ENCODE measurements at regions not wholly inside any gene's neighbourhood (a gene's known extent, or its start where the extent isn't known, plus 50 kb on each side); places are given as distances from the start of the nearest gene placed in this dataset.
"Not testable (repeated sequence)": the region's sequence is repeated elsewhere in the genome, so short reads cannot be mapped to it uniquely, and the experiment has no call there.

DNA sequence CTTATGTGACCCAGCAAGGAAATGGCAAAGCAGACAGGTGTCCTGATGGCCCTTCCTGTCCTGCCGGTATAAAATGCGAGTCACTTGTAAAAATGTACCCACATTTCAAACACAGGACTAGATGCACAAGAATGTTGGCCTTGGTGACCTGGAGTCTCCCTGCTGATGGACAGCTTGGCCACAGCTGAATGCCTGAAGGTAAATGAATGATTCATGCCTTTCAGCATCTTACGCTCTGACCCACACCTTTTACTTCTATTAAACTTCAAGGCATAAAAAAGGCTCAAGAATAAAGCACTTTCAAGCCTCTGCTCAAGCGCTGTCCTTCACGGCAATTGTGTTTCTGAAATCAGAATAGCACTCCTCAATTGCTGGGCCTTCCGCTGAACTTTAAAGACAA lies 228.0 kb upstream of the SLCO3A1 start:
- no peak for DNase-seq

DNA sequence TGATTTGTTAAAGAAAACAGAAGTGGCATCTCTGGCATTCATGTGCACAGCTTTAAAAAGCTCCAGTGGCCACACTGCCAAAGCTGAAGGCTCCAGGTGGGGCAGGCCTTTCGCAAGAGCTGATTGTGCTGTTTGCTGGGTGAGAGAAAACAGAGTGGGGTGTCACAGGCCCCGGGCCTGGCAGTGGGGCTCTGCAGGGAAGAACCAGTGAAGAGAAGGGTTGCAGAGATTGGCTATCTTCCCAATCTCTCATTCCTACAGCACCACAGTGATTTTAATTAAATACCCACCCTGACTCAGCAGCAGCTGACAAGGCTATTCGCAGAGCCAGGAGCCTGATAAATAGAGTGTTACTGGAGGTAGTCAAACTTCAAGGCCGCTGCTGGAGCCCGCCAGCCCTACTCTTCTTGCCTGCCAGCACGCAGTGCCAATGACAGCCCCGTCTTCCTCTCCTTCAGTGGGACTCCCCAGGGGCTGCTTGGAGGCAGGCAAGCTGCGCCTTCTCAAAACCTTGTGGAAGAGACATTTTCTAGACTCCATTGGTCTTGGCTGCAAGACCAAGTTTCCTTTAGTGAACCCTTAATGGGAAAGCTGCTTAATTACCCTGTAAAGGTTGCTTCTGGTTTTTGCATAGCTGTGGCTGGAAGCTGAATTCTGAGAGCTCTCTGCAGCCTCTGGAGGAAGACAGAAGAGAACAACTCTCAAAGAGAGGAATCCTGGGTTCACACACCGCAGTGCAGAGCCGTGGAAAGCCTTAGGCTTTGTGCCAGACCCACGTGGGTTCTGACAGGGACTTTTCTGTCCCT lies 225.8 kb upstream of the SLCO3A1 start:
- DNase-seq: no peak

DNA sequence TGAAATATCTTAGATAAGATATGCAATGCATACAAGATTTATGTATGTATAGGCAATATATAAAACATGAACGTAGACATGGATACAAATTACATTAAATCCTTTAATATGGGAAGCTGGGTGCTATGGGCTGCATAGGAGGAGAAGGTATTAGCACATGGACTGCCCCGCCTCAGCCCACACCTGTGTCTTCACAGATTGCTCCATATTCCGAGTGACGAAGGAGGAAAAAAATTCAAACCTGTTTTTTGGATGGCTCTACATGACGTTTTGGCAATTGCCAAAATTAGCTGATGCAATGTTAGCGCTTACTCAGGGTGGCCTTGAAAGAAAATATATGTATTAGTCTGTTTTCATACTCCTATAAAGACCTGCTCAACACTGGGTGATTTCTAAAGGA lies 223.4 kb upstream of the SLCO3A1 start:
- no peak for DNase-seq

DNA sequence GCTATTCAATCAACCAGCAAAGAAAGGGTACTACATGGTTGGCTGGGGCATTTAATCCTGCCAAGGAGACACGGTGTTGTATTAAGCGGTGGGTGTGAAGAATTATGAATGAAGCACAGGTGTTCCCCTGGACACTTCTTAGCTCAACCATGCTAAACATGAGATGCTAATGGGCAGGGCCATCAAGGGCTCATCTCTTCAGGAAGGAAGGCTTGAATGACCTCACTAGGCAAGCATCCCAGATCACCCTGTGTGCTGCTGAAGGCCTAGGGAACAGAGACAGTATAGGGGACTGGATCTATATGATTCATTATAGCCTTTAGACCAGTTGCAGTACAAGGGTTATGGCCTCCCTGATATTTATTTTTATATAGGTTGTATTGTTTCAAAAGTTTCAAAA lies 221.3 kb upstream of the SLCO3A1 start:
- no peak for DNase-seq

DNA sequence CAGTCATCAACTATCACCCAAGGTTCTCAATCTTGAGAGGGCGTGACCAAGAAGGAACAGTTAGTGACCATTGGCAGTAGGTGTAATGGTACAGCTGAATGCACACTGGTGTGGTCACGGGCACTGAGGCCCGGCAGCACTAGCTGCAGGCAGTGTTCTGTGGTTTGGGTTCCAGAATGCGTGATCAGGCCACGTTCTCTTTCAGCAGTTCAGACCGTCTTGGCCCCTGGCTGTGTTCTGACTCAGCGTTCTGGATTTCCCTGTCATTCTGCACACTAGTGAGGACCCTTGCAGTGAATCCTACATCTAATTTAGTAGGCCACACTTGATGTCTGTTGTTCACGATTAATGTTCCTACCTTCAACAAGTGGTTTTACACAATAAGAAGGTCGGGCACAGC lies 220.5 kb upstream of the SLCO3A1 start:
- no peak for DNase-seq

DNA sequence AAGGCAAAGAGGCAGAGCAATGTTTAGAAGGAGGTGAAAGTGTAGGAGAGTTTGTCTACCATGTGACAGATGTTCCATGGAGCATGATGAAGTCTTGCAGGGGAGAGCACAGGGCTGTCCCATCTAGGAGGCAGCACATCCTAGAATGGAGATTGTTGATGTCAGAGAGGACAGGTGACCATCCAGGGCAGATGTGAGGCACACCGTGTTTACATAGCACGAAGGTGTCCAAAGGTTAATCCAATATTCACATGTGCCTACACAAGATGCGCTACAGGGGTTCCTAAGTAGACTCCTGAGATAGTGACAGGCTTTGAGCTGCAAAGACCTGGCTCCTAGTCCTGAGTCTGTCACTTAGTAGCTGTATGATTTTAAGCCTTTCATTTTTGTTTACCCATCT lies 219.3 kb upstream of the SLCO3A1 start:
- no peak for DNase-seq

DNA sequence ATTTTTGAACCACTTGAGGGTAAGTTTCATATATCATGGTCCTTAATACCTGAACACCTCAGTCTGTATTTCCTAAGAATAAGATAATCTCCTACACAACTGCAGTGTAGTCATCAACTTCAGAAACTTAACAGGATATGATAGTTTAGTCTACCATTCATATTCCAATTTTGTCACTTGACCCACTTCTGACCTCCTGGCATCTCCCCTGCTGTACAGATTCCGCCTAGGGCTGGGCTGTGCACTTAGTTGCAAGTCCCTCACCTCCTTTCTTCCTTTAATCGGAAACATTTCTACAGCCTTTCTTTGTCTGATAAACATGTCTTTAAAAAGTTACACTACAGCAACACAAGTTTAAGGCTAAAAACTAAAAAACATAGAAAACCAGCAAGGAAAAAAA lies 218.4 kb upstream of the SLCO3A1 start:
- DNase-seq: no peak

DNA sequence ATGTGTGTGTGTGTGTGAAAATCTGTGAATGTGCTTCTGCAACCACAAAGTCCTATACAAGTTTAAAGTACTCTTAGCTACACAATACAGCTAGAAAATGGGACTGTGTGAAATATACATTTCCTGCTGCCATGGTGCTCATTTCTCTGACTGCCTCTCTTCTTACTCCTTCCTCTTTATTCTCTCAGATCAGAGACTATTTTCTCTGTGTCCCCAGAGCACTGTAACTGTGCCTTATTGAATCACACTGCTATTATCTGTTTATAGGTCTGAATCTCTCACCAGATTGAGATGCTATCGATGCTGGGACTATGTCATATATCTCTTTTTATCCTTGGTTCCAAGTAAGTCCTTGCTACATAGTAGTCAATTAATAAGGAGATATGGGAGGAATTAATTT lies 217.9 kb upstream of the SLCO3A1 start:
- no peak for DNase-seq

DNA sequence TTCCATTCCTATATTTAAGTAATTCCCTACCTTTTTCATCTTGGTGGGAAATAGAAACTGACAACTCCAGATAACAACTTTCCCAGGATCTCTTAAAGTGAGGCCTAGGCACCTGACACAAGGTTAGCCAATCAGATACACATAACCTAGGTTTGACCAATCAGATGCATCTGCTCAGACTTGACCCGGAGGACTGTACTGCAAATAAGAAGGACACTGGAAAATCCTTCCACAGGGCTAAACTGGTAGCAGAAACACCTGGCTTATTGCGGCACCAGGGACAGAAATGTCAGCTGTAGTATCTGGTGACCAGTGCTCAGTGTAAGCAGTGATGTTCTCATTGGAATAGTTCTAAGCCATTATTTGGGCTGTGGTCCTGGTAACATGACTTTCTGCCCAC lies 204.5 kb upstream of the SLCO3A1 start:
- no peak for DNase-seq

DNA sequence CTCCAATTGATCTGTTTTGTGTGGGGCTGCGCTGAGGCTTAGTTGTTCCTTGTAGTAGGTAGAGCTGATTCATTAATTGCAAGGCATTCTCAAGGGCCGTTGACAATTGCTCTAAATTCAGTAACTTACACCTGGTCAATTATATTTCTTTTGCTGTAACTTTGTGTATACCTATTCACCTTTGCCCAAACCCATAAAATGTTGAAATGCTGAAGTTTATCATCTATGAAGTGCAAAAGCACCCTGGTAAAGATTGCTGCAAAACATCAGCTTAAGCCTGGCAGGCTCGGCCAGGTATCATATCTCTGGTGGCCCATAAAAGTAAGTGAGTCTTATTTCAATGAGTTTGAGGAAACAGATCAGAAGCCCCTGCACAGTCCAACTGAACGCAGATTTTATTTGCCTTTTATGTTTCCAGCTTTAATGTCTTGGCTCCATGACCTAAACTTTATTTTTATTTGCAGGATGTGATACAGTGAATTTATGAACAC lies 203.6 kb upstream of the SLCO3A1 start:
- no peak for DNase-seq

DNA sequence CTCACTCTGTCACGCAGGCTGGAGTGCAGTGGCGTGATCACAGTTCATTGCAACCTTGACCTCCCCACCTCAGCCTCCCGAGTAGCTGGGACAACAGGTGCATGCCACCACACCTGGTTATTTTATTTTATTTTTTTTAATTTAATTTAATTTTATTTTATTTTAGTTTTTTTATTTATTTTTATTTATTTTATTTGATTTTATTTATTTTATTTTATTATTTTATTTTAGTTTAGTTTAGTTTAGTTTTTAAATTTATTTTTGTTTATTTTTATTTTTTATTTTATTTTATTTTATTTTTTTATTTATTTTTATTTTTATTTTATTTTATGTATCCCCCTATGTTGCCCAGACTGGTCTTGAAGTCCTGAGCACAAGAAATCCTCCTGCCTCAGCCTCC lies 202.3 kb upstream of the SLCO3A1 start:
- DNase-seq: no peak

DNA sequence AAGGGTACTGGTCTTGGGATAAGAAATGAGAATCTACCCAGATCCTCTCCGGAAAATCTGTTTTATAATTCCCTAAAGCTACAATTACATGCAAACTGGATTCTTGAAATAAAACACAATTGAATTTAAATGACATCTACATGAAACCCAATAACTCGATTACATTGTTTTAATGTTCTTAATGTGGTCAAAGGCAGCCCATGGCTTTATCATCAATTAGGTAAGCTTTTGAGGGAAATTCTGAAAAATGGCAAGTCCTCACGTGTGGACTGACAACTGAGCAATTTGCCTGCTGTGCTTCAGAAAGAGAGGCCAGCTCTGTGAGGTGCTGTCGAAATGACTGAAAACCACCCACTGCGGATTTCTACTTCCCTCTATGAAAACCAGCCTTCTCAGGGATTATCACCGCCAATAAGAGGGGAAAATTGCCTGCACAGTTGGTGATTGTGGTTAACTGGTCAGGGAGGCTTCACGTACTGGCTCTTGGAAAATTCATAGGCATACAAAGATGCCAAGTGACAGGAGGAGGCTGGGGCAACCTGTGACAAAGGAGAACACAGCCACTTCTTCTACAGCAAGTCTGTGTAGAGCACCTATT lies 200.8 kb upstream of the SLCO3A1 start:
- no peak for DNase-seq

DNA sequence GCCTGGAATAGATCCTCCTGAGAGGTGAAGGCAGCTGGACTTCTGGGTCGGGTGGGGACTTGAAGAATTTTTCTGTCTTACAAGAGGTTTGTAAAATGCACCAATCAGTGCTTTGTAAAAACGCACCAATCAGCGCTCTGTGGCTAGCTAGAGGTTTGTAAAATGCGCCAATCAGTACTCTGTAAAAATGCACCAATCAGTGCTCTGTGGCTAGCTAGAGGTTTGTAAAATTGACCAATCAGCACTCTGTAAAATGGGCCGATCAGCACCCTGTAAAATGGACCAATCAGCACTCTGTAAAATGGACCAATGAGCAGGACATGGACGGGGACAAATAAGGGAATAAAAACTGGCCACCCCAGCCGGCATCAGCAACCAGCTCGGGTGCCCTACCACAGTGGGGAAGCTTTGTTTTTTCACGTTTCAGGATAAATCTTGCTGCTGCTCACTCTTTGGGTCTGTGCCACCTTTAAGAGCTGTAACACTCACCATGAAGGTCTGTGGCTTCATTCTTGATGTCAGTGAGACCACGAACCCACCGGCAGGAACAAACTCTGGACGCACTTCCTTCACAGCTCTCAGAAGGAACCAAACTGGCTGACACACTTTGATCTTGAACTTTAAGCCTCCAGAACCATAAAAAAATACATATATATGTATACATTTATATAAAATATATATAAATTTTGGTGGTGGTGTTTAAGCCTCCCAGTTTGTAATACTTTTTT lies 197.8 kb upstream of the SLCO3A1 start:
- not testable (repeated sequence) for DNase-seq

DNA sequence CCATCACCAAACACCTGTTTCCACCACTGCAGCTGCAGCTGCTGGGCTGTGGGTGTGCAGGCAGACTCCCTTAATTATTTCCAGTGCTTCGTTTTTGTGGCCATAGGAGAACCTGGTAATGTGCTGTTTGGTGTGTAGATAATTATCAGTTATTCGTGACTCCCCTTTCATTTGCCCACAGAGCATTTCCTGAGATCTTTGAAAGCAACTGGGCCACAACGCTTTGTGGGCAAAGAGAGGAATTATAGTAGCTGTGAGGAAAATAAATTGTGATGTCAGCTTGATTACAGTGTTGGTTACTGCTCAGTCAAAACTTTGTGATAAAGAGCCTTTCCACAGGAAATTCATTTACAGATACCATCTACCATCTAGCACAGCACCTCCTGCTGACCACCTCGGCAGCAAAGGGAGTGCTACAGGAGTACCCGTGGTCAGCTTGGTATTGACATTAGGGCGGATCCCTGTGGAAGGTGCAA lies 193.3 kb upstream of the SLCO3A1 start:
- DNase-seq: no peak

DNA sequence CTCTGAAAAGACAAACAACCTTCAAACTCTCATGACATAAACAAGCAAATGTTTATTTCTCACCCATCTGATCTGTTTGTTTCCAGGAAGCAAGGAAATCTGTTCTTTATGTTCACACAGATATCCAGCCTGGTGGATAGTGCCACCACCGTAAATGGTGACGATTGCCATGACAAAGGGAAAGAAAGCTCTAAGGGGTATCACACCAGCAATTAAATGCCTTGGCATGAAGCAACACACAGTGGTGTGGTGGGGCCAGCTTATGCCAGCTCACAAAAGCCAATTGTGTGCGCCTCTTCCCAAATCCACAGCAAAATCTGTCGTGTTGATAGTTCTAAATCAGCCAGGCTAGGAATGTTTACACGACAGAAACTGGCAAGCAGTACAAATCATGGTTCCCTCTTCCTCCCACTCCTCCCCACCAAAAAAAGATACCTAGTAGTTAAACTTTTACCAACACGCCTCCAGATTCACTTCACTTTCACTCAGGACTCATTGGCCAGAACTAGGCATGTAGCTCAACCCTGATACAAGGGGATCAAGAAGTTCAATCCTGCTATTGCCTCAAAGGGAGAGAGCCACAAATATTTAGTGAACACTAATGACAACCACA lies 189.2 kb upstream of the SLCO3A1 start:
- DNase-seq: no peak

DNA sequence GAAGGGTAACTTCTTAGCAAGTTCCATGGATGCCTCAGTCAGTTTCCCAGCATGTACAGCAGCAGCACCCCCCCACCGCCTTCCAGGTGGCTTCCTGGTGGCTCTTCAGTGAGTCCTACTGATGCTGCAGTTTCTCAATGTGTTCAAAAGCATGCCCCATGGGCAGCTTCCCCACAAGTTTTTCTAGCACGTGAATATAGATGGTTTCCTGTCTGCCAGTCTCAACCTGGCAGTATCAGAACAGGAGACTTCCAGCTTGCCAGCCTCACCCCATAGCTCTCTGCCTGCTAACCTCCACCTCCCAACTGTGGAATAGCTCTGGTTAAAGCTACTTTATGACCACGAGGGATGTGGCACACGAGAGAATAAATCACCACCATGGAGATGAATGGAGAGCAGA lies 188.3 kb upstream of the SLCO3A1 start:
- no peak for DNase-seq

DNA sequence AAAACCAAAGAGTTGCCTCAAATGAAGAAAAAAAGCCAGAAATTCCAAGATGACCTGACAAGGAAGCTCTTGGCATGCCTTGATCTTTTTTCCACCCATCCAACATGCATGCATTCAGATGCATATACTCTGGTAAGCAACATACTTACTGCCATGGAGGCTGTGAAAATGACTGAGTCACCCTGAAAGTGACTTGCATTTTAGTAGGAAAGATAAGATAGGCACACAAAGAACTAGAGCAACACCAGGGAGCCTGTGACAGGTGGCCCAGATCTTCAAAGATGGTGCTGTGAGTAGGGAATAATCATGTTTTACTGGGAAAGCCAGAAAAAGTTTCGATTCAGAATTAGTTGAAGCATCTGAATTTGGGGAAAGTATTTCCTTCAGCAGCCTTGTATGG lies 185.1 kb upstream of the SLCO3A1 start:
- no peak for DNase-seq

DNA sequence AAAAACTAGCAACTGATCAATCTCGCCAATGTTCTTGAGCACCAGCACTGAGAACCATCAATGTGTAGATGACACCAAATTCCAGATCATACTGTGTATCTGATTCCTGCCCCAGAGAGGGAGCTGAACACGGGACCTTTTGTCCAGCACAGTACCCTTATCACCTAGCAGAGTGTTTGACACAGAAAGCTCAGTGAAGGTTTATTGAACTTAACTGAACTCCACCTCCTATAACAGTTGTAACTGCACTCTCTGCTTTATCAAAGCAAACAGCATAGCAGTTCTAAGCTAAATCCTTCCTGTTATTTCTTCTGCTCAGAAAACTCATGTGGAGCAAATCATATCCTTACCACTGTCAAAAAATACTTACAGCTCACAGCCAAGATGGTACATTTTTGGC lies 183.4 kb upstream of the SLCO3A1 start:
- DNase-seq: no peak

DNA sequence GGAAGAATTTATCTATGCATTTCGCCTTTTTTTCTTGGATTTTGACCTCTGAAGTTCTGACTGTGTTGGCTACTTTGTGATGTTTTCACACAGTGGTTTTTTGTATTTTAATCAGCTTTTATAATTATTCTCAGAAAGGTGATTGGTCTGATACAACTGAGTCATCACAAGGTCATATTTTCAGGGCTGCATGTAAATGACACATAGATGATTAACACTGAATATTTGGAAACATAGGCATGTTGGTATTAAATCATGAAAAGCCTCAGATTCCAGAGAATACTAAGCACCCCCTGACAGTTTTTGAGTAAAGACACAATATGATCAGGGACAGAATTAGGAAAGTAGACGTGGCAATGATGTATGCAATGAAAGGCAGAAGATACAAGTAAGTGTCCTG lies 175.5 kb upstream of the SLCO3A1 start:
- DNase-seq: no peak

DNA sequence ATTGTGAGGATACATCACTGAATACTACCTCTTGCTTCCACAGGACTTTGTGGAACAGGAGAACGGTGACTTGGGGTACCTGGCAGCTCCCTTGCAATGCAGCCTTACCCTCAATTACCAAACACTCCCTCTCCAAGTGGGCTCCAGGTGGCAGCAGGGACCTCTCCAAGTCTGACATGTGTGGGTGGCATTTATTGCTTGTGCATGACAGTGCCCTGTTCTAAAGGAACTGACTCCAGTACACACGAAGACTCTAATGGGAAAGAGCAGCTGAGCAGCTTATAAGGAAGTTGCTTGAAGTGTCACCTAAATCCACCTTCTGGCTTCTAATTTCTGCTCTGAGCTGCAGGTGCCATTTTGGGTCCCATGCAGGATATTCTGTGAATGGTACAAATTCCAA lies 174.1 kb upstream of the SLCO3A1 start:
- no peak for DNase-seq

DNA sequence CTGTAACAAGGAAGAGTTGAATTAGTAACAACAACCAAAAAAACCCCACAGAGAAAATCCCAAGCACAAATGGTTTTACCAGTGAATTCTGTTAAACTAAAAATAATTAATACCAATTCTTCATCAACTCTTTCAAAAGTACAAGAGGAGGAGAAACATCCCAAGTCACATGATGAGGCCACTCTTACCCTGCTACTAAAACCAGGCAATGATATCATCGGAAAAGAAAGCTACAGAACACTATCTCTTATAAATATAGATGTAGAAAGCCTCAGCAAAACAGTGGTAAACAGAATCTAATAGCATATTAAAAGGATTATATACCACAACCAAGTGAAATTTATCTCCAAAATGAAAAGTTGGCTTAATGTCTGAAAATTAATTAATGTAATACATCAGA lies 168.1 kb upstream of the SLCO3A1 start:
- no peak for DNase-seq

DNA sequence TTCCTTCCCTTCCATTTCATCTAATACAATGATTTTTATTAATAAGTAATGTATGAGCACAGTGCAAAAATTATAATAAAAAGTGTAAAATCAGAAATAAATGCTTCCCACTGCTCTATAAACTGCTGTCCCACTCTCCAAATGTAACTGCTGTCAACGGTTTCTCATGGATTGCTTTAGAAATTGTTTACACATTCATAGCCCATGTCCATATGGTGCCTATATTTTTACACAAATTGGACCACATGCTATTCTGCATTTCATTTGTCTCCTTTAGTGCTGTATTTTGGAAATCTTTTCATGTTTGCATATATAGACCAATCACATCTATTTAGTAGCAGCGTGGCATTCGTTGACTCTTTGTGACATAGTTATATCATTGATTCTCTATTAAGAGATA lies 164.7 kb upstream of the SLCO3A1 start:
- DNase-seq: no peak

DNA sequence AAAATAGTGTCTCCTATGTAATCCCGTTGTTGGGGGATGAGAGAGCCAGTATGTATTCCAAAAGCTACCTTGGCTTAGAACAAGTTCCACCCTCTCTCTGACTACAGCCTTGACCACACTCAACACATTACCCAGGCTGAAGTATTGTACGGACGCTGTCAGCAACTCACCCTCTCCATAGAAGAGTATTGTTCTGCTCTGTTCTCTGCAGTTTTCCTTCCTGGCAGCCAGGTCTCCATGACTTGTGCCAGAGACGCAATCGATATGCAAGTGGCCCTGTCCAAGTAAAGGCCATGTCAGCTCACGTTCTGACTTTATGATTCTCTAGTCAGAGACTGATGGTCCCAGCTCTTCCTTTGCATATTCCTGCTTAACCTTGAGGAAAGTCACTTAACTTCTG lies 164.1 kb upstream of the SLCO3A1 start:
- no peak for DNase-seq

DNA sequence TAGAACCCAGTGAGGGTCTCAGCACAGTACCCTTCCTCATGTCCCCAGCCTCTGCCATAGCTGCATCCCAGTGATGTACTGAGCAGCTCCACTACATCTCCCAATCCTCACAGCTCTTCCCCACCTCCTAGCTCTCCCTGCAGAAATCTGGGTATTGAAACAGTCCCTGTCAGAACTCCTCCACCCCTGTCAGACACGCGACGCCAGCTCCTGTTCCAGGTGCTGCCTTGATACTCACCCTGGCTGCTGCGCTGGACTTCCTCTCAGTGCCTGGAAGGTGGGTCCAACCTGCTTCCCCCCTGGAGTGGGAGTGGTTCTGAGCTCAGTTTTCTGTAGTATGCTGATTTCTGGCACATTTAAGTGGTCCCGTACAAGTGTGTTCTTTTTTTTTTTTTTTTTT lies 160.9 kb upstream of the SLCO3A1 start:
- DNase-seq: no peak

Data from activated CD8-positive, alpha-beta memory T cell treated with anti-CD3 and anti-CD28 coated beads for 24 hours (primary cell).